ENCODE measurements at regions not wholly inside any gene's neighbourhood (a gene's known extent, or its start where the extent isn't known, plus 50 kb on each side); places are given as distances from the start of the nearest gene placed in this dataset.
"Not testable (repeated sequence)": the region's sequence is repeated elsewhere in the genome, so short reads cannot be mapped to it uniquely, and the experiment has no call there.

DNA sequence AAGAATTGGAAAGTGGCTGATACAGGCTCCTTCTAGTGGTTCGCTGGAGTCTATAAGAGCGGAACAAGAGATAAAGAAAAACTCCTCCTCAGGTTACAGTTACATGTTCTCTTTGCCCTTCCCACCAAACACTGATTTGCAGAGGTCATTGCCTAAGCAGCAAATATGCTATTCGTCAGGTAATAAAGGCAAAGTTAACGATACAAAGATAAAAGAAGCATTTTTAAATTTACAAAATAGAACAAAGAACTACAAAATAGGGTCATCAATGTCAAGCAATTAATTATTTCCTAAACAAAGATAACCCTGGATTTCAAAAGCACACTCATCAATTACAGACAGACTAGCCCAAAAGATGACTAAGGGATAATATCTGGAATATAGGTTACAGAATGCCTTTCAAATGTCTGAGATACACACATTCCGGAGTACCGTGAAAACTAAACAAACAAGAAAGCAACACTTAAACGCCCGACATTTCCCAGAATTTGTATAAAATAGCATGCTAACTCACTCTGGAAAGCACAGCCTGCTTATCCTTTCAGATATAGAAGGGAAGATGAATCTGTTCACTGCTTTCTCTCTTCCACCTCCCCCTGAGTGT, 186.4 kb downstream of the MREG start:
- H3K4me3 ChIP-seq (ENCODE audit: low read depth, low read length), result no peak overlapping the region
- TF ChIP-seq CTCF (IDR thresholded peaks at IDR 0.05; ENCODE audit: borderline replicate concordance, insufficient read depth, low read depth, low read length), result no peak

GRCh38 chr2:215826376-215826775, 187.0 kb downstream of the MREG start:
- no peak overlapping the region for H3K4me3 ChIP-seq (ENCODE audit: low read depth, low read length)
- no peak for TF ChIP-seq CTCF (IDR thresholded peaks at IDR 0.05; ENCODE audit: borderline replicate concordance, insufficient read depth, low read depth, low read length)

GRCh38 chr2:215825707-215826106, 187.6 kb downstream of the MREG start:
- no peak for TF ChIP-seq CTCF (IDR thresholded peaks at IDR 0.05; ENCODE audit: borderline replicate concordance, insufficient read depth, low read depth, low read length)
- H3K4me3 ChIP-seq (ENCODE audit: low read depth, low read length), result no peak overlapping the region

DNA sequence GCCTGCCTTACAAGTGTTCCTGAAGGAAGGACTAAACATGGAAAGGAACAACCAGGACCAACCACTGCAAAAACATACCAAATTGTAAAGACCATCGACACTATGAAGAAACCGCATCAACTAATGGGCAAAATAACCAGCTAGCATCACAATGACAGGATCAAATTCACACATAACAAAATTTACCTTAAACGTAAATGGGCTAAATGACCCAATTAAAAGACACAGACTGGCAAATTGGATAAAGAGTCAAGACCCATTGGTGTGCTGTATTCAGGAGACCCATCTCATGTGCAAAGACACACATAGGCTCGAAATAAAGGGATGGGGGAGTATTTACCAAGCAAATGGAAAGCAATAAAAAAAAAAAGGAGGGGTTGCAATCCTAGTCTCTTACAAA, 192.1 kb downstream of the MREG start:
- not testable (repeated sequence) for H3K4me3 ChIP-seq (ENCODE audit: low read depth, low read length)

DNA sequence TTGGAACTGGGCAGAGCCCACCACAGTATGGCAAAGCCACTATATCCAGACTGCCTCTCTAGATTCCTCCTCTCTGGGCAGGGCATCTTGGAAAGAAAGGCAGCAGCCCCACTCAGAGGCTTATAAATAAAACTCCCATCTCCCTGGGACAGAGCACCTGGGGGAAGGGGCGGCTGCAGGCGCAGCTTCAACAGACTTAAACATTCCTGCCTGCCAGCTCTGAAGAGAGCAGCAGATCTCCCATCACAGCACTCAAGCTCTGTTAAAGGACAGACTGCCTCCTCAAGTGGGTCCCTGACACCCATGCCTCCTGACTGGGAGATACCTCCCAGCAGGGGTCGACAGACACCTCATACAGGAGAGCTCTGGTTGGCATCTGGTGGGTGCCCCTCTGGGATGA, 193.6 kb downstream of the MREG start:
- H3K4me3 ChIP-seq (ENCODE audit: low read depth, low read length), result not testable (repeated sequence)

DNA sequence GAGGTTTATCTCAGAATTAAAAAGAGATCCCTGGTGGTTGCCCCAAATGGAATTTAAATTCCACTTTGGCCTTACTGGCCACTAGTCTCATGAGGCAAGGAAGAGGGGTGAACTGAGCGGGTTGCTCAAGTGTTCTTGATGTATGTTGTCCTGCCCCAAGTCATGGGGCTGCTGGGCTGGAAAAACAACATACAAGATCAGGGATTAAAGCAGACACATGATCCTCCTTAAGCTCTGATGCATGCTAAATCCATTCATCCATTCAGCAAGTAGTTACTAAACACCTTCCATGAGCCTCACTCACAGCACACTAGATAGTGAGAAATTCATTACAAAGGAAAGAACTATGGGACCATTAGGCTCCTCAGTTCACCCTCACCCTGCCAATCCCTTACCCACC, 196.3 kb downstream of the MREG start:
- H3K4me3 ChIP-seq (ENCODE audit: low read depth, low read length), result no peak overlapping the region
- TF ChIP-seq CTCF (IDR thresholded peaks at IDR 0.05; ENCODE audit: borderline replicate concordance, insufficient read depth, low read depth, low read length), result no peak

DNA sequence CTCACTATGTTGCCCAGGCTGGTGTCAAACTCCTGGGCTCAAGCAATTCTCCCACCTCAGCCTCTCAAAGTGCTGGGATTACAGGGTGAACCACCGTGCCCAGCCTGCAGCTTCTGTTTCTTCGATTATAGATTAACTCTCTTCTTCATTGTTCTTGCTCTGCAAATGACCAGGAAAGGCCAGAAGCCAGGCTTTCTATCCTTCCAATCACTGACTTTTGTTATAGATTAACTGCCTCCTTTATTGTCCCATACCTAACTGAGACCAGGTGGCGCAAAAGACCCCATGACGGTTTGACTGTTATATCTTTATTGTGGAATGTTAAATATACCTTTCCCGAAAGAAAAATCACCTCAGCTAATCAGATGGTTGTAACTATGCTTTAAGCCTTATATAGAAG, 196.9 kb downstream of the MREG start:
- H3K4me3 ChIP-seq (ENCODE audit: low read depth, low read length), result no peak overlapping the region
- TF ChIP-seq CTCF (IDR thresholded peaks at IDR 0.05; ENCODE audit: borderline replicate concordance, insufficient read depth, low read depth, low read length), result no peak

DNA sequence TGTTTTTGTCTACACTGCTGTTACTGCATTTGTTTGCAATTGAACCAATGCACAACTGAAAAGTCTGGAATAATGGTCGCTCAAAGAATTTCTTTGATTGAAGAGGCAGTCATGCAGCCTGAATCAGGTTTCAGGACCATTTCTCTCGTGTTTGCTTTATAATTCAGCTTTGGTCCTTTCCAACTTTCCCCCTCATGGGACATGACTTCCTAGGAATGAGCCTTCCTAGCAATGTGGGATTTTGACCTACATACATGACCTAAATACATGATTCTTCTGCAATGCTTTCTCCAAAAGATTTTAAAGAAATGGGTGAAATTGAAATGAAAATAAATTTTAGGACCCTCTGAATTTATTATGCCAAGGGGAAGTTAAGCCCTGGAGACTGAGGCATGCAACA, 197.4 kb downstream of the MREG start:
- TF ChIP-seq CTCF (IDR thresholded peaks at IDR 0.05; ENCODE audit: borderline replicate concordance, insufficient read depth, low read depth, low read length), result no peak

More for the DNA sequence above, 197.4 kb downstream of the MREG start:
- H3K4me3 ChIP-seq (ENCODE audit: low read depth, low read length), result no peak overlapping the region
